ENCODE measurements at regions not wholly inside any gene's neighbourhood (a gene's known extent, or its start where the extent isn't known, plus 50 kb on each side); places are given as distances from the start of the nearest gene placed in this dataset.

DNA sequence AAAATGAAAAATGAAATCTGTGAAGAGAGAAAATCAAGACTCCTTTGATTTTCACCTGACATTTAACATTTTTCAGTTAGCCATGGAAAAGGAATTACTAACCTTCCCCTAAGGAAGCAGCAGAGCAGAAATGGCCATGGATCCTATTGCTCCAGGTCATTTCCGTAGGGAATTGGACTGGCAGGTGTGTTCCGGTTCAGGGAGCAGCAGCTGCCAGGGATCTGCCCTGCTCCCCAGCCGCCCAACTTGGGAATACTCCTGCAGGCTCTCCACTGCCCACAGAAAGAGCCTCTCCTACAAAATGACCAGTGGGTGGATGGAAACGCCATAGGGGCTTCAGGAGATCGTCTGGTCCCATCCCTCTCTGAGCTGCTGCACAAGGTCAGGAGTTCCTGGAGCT, 86.0 kb upstream of the MAPK4 start:
- no peak for TF ChIP-seq TAF1 (IDR thresholded peaks at IDR 0.05; ENCODE audit: low read depth)
- no peak for TF ChIP-seq RAD21 (IDR thresholded peaks at IDR 0.05; ENCODE audit: low read depth)
- TF ChIP-seq, protein P1, sequence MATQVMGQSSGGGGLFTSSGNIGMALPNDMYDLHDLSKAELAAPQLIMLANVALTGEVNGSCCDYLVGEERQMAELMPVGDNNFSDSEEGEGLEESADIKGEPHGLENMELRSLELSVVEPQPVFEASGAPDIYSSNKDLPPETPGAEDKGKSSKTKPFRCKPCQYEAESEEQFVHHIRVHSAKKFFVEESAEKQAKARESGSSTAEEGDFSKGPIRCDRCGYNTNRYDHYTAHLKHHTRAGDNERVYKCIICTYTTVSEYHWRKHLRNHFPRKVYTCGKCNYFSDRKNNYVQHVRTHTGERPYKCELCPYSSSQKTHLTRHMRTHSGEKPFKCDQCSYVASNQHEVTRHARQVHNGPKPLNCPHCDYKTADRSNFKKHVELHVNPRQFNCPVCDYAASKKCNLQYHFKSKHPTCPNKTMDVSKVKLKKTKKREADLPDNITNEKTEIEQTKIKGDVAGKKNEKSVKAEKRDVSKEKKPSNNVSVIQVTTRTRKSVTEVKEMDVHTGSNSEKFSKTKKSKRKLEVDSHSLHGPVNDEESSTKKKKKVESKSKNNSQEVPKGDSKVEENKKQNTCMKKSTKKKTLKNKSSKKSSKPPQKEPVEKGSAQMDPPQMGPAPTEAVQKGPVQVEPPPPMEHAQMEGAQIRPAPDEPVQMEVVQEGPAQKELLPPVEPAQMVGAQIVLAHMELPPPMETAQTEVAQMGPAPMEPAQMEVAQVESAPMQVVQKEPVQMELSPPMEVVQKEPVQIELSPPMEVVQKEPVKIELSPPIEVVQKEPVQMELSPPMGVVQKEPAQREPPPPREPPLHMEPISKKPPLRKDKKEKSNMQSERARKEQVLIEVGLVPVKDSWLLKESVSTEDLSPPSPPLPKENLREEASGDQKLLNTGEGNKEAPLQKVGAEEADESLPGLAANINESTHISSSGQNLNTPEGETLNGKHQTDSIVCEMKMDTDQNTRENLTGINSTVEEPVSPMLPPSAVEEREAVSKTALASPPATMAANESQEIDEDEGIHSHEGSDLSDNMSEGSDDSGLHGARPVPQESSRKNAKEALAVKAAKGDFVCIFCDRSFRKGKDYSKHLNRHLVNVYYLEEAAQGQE (IDR thresholded peaks at IDR 0.05; ENCODE audit: low read depth), result no peak
- TF ChIP-seq, protein P2, sequence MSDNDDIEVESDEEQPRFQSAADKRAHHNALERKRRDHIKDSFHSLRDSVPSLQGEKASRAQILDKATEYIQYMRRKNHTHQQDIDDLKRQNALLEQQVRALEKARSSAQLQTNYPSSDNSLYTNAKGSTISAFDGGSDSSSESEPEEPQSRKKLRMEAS (IDR thresholded peaks at IDR 0.05), result no peak
- TF ChIP-seq CEBPB (IDR thresholded peaks at IDR 0.05), result no peak
- TF ChIP-seq EP300 (IDR thresholded peaks at IDR 0.05; ENCODE audit: borderline replicate concordance), result no peak
- TF ChIP-seq ZBTB7A (IDR thresholded peaks at IDR 0.05; ENCODE audit: low read depth), result no peak
- TF ChIP-seq NFIC (IDR thresholded peaks at IDR 0.05), result no peak
- TF ChIP-seq, protein P3, sequence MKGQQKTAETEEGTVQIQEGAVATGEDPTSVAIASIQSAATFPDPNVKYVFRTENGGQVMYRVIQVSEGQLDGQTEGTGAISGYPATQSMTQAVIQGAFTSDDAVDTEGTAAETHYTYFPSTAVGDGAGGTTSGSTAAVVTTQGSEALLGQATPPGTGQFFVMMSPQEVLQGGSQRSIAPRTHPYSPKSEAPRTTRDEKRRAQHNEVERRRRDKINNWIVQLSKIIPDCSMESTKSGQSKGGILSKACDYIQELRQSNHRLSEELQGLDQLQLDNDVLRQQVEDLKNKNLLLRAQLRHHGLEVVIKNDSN (IDR thresholded peaks at IDR 0.05), result no peak
- TF ChIP-seq FOXM1 (IDR thresholded peaks at IDR 0.05; ENCODE audit: borderline replicate concordance, low read depth), result no peak
- no peak for TF ChIP-seq YY1 (IDR thresholded peaks at IDR 0.05; ENCODE audit: low read depth)
